A673 (cell line): ENCODE measurements at regions not wholly inside any gene's neighbourhood (a gene's known extent, or its start where the extent isn't known, plus 50 kb on each side); places are given as distances from the start of the nearest gene placed in this dataset.

ENCODE experiments used
- EZH2 ChIP-seq: fragments of 200-600 bp; sonication (generic); IDR thresholded peaks from 2 replicates; pipeline ENCODE4 v1.6.1; 2017; ENCODE audit warnings: borderline replicate concordance, low read depth, mild to moderate bottlenecking, mixed read lengths, antibody characterized with exemption, low read length; ENCODE audit not compliant: poor library complexity, severe bottlenecking
- TF ChIP-seq, protein P1 (sequence below): fragments of 300-800, 200-600 bp; sonication (generic); conservative IDR thresholded peaks from 2 replicates; pipeline ENCODE4 v1.5.1; 2017; ENCODE audit warnings: low read depth, mild to moderate bottlenecking, antibody characterized with exemption, low read length, moderate library complexity, mixed read lengths

DNA sequence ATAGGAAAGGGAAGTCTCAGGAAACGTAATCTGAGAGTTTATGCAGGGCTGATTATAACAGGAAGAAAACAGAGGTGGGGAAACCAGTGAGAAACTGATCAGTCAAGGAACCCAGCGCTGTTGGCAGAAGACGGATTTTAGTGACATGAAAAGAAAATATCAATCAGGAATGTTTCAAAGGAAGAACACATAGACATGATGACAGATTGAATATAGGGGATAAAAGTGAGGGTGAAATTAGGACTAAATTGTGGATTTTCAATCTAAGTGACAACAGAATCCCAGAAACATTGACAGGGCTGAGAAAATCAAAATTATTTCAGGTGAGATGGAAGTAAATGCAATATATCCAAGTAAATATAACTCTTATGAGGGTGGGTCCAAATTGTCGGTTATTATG is 199.8 kb upstream of the CCDC150 start:
- TF ChIP-seq EZH2 = no peak
- TF ChIP-seq, protein P1, sequence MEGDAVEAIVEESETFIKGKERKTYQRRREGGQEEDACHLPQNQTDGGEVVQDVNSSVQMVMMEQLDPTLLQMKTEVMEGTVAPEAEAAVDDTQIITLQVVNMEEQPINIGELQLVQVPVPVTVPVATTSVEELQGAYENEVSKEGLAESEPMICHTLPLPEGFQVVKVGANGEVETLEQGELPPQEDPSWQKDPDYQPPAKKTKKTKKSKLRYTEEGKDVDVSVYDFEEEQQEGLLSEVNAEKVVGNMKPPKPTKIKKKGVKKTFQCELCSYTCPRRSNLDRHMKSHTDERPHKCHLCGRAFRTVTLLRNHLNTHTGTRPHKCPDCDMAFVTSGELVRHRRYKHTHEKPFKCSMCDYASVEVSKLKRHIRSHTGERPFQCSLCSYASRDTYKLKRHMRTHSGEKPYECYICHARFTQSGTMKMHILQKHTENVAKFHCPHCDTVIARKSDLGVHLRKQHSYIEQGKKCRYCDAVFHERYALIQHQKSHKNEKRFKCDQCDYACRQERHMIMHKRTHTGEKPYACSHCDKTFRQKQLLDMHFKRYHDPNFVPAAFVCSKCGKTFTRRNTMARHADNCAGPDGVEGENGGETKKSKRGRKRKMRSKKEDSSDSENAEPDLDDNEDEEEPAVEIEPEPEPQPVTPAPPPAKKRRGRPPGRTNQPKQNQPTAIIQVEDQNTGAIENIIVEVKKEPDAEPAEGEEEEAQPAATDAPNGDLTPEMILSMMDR = no peak
